HEK293T (cell line): ENCODE measurements at regions not wholly inside any gene's neighbourhood (a gene's known extent, or its start where the extent isn't known, plus 50 kb on each side); places are given as distances from the start of the nearest gene placed in this dataset.

Source experiments
- CTCF ChIA-PET: fragments of 350-600 bp; formaldehyde crosslinking; extraction: SDS; loops from one replicate; lab custom pipeline; 2021; ENCODE audit warnings: antibody characterized with exemption, inconsistent platforms; lab: Yijun Ruan, JAX
- POLR2A ChIA-PET: fragments of 350-600 bp; formaldehyde crosslinking; extraction: SDS; loops from one replicate; lab custom pipeline; 2020; ENCODE audit warnings: antibody characterized with exemption, inconsistent platforms; lab: Yijun Ruan, JAX
- DNase-seq: peaks from one replicate; pipeline ENCODE4 v3.0.0; 2012; ENCODE audit warnings: mixed read lengths; ENCODE audit errors: extremely low spot score
- ARNT ChIP-seq: fragments of 450-650 bp; IDR thresholded peaks from 2 replicates; pipeline ENCODE4 v1.6.1; 2017; ENCODE audit warnings: mild to moderate bottlenecking
- BHLHE40 ChIP-seq: fragments of 450-650 bp; IDR thresholded peaks from 2 replicates; pipeline ENCODE4 v1.6.1; 2016; ENCODE audit warnings: mild to moderate bottlenecking, moderate library complexity, borderline replicate concordance
- CTBP1 ChIP-seq: fragments of 450-650 bp; IDR thresholded peaks from 2 replicates; pipeline ENCODE4 v1.6.1; 2016; ENCODE audit warnings: borderline replicate concordance
- ELF4 ChIP-seq: fragments of 450-650 bp; IDR thresholded peaks from 2 replicates; pipeline ENCODE4 v1.6.1; 2017; ENCODE audit warnings: antibody characterized with exemption
- FOXA1 ChIP-seq: fragments of 450-650 bp; IDR thresholded peaks from 2 replicates; pipeline ENCODE4 v1.6.1; 2016; ENCODE audit warnings: mild to moderate bottlenecking
- FOXK2 ChIP-seq: fragments of 450-650 bp; IDR thresholded peaks from 2 replicates; pipeline ENCODE4 v1.6.1; 2016; ENCODE audit warnings: mild to moderate bottlenecking
- FOXM1 ChIP-seq: fragments of 450-650 bp; IDR thresholded peaks from 2 replicates; pipeline ENCODE4 v1.6.1; 2017; ENCODE audit warnings: mild to moderate bottlenecking, borderline replicate concordance
- HDGF ChIP-seq: fragments of 450-650 bp; IDR thresholded peaks from 2 replicates; pipeline ENCODE4 v1.6.1; 2017; ENCODE audit warnings: antibody characterized with exemption, borderline replicate concordance
- L3MBTL2 ChIP-seq: fragments of 450-650 bp; conservative IDR thresholded peaks from 2 replicates; pipeline ENCODE4 v1.6.1; 2016; ENCODE audit warnings: mild to moderate bottlenecking
- LEF1 ChIP-seq: fragments of 450-650 bp; IDR thresholded peaks from 2 replicates; pipeline ENCODE4 v1.6.1; 2017; ENCODE audit warnings: mild to moderate bottlenecking, borderline replicate concordance
- NFRKB ChIP-seq: fragments of 450-650 bp; IDR thresholded peaks from 2 replicates; pipeline ENCODE4 v1.6.1; 2016; ENCODE audit warnings: mild to moderate bottlenecking, moderate library complexity
- SP1 ChIP-seq: fragments of 450-650 bp; IDR thresholded peaks from 2 replicates; pipeline ENCODE4 v1.6.1; 2017
- SUZ12 ChIP-seq: fragments of 450-650 bp; IDR thresholded peaks from 2 replicates; pipeline ENCODE4 v1.6.1; 2016; ENCODE audit warnings: mild to moderate bottlenecking
- TARDBP ChIP-seq: fragments of 450-650 bp; IDR thresholded peaks from 2 replicates; pipeline ENCODE4 v1.6.1; 2016
- ZNF384 ChIP-seq: fragments of 450-650 bp; IDR thresholded peaks from 2 replicates; pipeline ENCODE4 v1.6.1; 2016
- TF ChIP-seq, protein P1 (sequence below): fragments of 450-650 bp; IDR thresholded peaks from 2 replicates; pipeline ENCODE4 v1.6.1; 2016

DNA sequence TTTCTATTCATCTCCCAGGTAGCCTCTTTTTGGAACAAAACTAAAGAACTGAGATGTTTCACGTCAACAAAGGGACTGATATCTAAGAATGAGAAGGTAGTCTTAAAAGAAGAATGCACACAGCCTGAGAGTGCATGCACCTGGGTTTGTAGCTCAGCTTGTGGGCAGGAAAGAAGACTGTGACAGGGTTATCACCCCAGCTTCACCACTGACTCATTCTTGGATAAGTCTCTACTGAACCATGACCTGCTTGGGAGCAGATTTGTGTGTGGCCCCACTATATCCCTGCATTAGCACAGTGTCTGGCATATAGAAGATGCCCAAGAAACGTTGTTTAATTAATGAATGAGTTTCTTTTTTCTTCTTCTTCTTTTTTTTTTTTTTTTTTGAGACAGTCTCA is 187.5 kb downstream of the GPAM start:
- TF ChIP-seq TARDBP = no peak
- ChIA-PET CTCF (no interaction called here), POLR2A (no interaction called here)
- DNase-seq = no peak

DNA sequence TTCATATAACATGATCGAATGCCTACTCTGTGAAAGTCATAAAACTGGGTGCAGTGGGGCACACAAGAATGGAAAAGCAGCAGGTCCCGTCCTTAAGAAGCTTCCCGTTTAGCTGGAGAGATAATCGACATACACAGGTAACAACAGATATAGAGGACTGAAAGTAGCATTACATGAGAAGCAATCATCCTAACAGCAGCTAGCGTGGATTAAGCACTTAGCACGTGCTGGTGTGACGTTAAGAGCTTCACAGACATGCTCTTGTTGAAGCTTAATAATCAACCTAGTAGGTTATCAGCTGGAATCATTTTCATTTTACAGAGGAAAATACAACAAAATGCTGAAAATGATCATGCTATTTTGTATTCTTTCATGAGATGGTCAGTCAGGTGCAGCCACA is 184.8 kb downstream of the GPAM start:
- no peak for TF ChIP-seq SUZ12
- no peak for TF ChIP-seq ZNF384
- no peak for TF ChIP-seq TARDBP
- no peak for TF ChIP-seq ELF4
- no peak for TF ChIP-seq L3MBTL2
- TF ChIP-seq NFRKB = no peak
- no peak for TF ChIP-seq FOXK2
- TF ChIP-seq CTBP1 = no peak
- TF ChIP-seq, protein P1, sequence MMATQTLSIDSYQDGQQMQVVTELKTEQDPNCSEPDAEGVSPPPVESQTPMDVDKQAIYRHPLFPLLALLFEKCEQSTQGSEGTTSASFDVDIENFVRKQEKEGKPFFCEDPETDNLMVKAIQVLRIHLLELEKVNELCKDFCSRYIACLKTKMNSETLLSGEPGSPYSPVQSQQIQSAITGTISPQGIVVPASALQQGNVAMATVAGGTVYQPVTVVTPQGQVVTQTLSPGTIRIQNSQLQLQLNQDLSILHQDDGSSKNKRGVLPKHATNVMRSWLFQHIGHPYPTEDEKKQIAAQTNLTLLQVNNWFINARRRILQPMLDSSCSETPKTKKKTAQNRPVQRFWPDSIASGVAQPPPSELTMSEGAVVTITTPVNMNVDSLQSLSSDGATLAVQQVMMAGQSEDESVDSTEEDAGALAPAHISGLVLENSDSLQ = no peak
- no peak for TF ChIP-seq SP1
- TF ChIP-seq LEF1 = no peak
- POLR2A ChIA-PET = no interaction called here
- CTCF ChIA-PET = no interaction called here
- no peak for DNase-seq

DNA sequence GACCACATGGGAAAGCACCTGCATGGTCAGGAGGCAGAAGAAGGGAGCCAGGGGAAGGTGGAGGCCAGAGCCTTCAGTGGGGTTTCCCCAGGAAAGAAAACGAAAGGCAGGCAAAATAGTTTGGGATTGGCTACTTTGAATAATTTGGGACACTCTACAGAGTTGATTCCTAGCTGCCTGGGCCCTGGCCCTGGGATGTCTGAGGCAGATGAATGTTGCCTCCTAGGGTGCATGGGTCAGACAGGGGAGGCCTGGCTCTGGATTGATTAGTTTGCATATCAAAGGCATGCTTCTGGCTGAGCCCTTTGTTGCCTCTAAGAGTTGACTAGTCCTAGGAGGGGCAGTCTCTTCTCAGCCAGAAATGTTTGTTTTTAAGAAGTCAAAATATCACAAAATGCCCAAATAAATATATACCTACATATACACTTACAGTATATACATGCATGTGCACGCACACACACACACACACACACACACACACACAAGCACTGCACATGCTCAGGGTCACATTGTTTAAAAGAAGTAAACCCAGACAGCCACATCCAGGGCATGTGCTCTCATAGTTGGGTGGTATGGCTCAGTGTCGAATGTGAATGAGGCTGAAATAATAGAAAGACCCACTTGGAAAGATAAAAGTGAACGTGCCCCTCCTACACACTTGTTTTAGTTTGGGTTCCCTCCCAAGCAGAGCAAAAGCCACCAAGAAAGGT is 184.2 kb downstream of the GPAM start:
- ChIA-PET CTCF (no interaction called here), POLR2A (no interaction called here)
- no peak for TF ChIP-seq L3MBTL2
- no peak for TF ChIP-seq BHLHE40
- no peak for DNase-seq

DNA sequence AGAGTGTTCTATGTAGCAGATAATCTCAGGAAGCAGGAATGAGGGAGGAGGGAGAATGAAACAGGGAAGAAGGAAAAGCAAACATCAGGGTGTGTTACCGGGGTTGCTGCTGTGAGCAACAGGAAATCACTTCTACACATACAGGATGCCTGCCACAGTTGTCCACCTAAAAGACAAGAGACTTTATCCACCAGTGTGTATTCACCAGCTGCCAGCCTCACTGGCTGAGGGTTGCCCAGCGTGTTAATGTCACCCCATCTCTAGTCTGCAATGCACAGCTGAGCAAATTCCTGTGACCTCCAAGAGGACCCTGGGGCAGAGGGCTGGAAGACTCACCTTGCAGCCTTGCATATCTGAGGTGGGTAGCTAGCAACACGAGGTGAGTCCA is 183.7 kb downstream of the GPAM start:
- CTCF ChIA-PET = no interaction called here
- TF ChIP-seq ELF4 (no peak), CTBP1 (no peak), LEF1 (no peak), ZNF384 (no peak), FOXA1 (no peak)
- POLR2A ChIA-PET = no interaction called here

DNA sequence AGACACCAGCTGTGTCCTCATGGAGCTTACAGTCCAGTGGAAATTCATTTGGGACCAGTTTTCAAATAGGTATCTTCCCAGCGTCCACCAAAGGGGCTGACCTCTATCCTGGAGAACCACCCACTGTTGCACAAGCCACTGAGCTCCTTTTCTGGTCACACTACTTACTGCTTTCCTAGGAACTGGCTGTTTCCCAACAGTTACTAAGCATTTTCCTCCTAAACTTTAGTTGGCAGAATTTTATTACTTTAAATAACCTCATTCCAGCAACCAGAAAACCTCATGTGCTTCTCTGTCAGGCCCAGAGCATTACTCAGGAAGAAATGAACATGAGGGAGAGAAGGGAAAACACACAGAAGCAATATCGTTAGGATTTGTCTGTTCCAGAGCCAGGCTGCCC is 183.1 kb downstream of the GPAM start:
- POLR2A ChIA-PET = no interaction called here
- DNase-seq = no peak
- no peak for TF ChIP-seq CTBP1
- TF ChIP-seq FOXM1 = no peak
- no peak for TF ChIP-seq FOXA1
- no peak for TF ChIP-seq SUZ12
- TF ChIP-seq ZNF384 = no peak
- TF ChIP-seq ELF4 = no peak
- TF ChIP-seq L3MBTL2 = no peak
- TF ChIP-seq ARNT = no peak
- no peak for TF ChIP-seq TARDBP
- TF ChIP-seq LEF1 = no peak
- no peak for TF ChIP-seq HDGF
- no peak for TF ChIP-seq NFRKB
- TF ChIP-seq BHLHE40 = no peak
- TF ChIP-seq, protein P1 = no peak
- TF ChIP-seq FOXK2 = no peak
- no peak for TF ChIP-seq SP1
- CTCF ChIA-PET = no interaction called here

More for the DNA sequence above, 183.7 kb downstream of the GPAM start:
- no peak for DNase-seq

DNA sequence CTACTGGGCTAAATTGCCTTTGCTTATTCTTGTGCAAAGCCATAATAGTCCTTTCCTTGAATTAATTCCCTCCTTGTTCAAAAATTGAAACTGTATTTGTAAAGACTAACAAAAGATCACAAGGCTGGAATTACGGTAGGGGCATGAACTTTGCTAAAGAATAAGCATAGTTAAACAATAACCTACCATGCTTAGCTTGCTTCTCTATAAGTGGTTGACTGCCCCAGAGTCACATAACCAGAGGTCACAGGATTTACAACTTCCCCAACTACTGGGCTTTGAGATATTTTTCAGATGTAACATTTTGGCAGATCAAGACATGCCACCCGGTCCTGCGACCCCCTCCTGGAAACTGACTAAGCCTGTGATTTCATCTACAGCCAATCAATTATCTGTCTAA is 181.4 kb downstream of the GPAM start:
- no peak for TF ChIP-seq SP1
- no peak for TF ChIP-seq NFRKB
- no peak for TF ChIP-seq FOXK2
- TF ChIP-seq CTBP1 = no peak
- no peak for TF ChIP-seq SUZ12
- TF ChIP-seq LEF1 = no peak
- no peak for TF ChIP-seq ZNF384
- no peak for TF ChIP-seq FOXM1
- CTCF ChIA-PET = no interaction called here
- DNase-seq = no peak
- POLR2A ChIA-PET = no interaction called here

DNA sequence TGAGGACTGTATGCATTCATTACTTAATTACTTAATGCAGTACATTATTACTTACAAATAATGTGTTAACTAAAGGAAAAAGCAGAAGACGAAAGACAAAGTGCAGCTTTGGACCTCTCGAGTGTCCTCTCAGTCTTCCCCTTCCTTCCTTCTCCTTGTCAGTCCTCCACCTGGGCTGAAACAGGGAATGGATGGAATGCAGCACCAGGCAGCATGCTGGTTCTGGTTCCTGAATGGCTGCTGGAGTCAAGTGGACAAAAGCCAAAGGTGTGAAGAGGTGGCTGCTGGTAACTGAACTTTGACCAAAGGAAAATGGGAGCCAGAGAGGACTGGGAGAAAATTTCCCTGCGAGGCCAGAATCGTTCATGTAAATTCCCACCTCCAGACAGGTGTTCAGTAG is 179.5 kb downstream of the GPAM start:
- TF ChIP-seq BHLHE40 (no peak), SUZ12 (no peak), LEF1 (no peak), ARNT (no peak), FOXA1 (no peak), TARDBP (no peak), L3MBTL2 (no peak), ZNF384 (no peak), CTBP1 (no peak), NFRKB (no peak), FOXK2 (no peak), FOXM1 (no peak), SP1 (no peak), ELF4 (no peak), HDGF (no peak)
- TF ChIP-seq, protein P1 = no peak
- POLR2A ChIA-PET = no interaction called here
- CTCF ChIA-PET = no interaction called here
- no peak for DNase-seq
